H1 (cell line): ENCODE measurements at regions not wholly inside any gene's neighbourhood (a gene's known extent, or its start where the extent isn't known, plus 50 kb on each side); places are given as distances from the start of the nearest gene placed in this dataset.

Experiments used
- CHD7 ChIP-seq: fragments of 300-600 bp; sonication (generic); IDR thresholded peaks from 2 replicates; pipeline ENCODE4 v1.7.1; 2012; ENCODE audit warnings: low read length, moderate library complexity, mild to moderate bottlenecking, inconsistent platforms; ENCODE audit not compliant: insufficient replicate concordance
- CREB1 ChIP-seq: IDR thresholded peaks from 2 replicates; pipeline ENCODE4 v1.6.1; 2012; ENCODE audit warnings: inconsistent platforms
- SP1 ChIP-seq: IDR thresholded peaks from 2 replicates; pipeline ENCODE4 v1.6.1; 2011; ENCODE audit warnings: low read depth, low read length

- TF ChIP-seq CHD7 (no peak), SP1 (no peak), CREB1 (no peak)
These were observed 234.1 kb downstream of the SOX4 start (continued) for GRCh38 chr6:21827425-21828202.
